Esophagus muscularis mucosa (tissue), 3 donors: ENCODE measurements at regions not wholly inside any gene's neighbourhood (a gene's known extent, or its start where the extent isn't known, plus 50 kb on each side); places are given as distances from the start of the nearest gene placed in this dataset.

Experiments used
- CTCF ChIP-seq, 3 experiments: fragments of 200-600 bp in 2 of 3; fragments of 450-650 bp in 1 of 3; sonication (generic) in 2 of 3; IDR thresholded peaks; one replicate each; pipeline ENCODE4 v1.5.1; 2017 to 2019; ENCODE audit warnings: antibody characterized with exemption in 3 of 3, mild to moderate bottlenecking in 2 of 3, moderate library complexity in 1 of 3
- EP300 ChIP-seq: sonication (generic); formaldehyde crosslinking; IDR thresholded peaks from one replicate; pipeline ENCODE4 v1.6.1; 2017; ENCODE audit warnings: antibody characterized with exemption

- TF ChIP-seq EP300, result no peak
- TF ChIP-seq CTCF (IDR thresholded peaks at IDR 0.05), result no peak
Observed at GRCh38 chr5:120382833-120383232, 81.3 kb upstream of the PRR16 start.
